Sigmoid colon (tissue), 4 donors: ENCODE measurements at regions not wholly inside any gene's neighbourhood (a gene's known extent, or its start where the extent isn't known, plus 50 kb on each side); places are given as distances from the start of the nearest gene placed in this dataset.

ENCODE experiments used
- EP300 ChIP-seq, 4 donors: sonication (generic); formaldehyde crosslinking; IDR thresholded peaks; one replicate each; pipeline ENCODE4 v1.6.1; 2017; ENCODE audit warnings: antibody characterized with exemption in 4 of 4
- POLR2A ChIP-seq, 2 donors: fragments of 450-650 bp; IDR thresholded peaks; one replicate each; pipeline ENCODE4 v1.6.1; 2016; ENCODE audit warnings: antibody characterized with exemption in 2 of 2, mild to moderate bottlenecking in 2 of 2, moderate library complexity in 2 of 2
- POLR2AphosphoS5 ChIP-seq, 4 donors: sonication (generic); formaldehyde crosslinking; IDR thresholded peaks; one replicate each; pipeline ENCODE4 v1.6.1; 2017; ENCODE audit warnings: antibody characterized with exemption in 4 of 4
- TF ChIP-seq, protein P1 (sequence below), 4 experiments: fragments of 450-650 bp in 3 of 4; fragments of 200-600 bp in 1 of 4; IDR thresholded peaks; one replicate each; pipeline ENCODE4 v1.5.1; 2016 to 2019; ENCODE audit warnings: antibody characterized with exemption in 4 of 4, mild to moderate bottlenecking in 3 of 4, moderate library complexity in 2 of 4

GRCh38 chr10:61169294-61169693 lies 225.3 kb upstream of the RHOBTB1 start:
- TF ChIP-seq, protein P1, sequence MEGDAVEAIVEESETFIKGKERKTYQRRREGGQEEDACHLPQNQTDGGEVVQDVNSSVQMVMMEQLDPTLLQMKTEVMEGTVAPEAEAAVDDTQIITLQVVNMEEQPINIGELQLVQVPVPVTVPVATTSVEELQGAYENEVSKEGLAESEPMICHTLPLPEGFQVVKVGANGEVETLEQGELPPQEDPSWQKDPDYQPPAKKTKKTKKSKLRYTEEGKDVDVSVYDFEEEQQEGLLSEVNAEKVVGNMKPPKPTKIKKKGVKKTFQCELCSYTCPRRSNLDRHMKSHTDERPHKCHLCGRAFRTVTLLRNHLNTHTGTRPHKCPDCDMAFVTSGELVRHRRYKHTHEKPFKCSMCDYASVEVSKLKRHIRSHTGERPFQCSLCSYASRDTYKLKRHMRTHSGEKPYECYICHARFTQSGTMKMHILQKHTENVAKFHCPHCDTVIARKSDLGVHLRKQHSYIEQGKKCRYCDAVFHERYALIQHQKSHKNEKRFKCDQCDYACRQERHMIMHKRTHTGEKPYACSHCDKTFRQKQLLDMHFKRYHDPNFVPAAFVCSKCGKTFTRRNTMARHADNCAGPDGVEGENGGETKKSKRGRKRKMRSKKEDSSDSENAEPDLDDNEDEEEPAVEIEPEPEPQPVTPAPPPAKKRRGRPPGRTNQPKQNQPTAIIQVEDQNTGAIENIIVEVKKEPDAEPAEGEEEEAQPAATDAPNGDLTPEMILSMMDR (IDR thresholded peaks at IDR 0.05) = no peak
- TF ChIP-seq POLR2A (IDR thresholded peaks at IDR 0.05) = no peak
- TF ChIP-seq EP300 (IDR thresholded peaks at IDR 0.05) = no peak
- TF ChIP-seq POLR2AphosphoS5 (IDR thresholded peaks at IDR 0.05) = no peak
